Left renal pelvis (tissue), 4 donors: ENCODE measurements at regions not wholly inside any gene's neighbourhood (a gene's known extent, or its start where the extent isn't known, plus 50 kb on each side); places are given as distances from the start of the nearest gene placed in this dataset.

Experiments
- DNase-seq, 4 donors: peaks; one replicate each; pipeline ENCODE4 v3.0.0-alpha.2; 2013; ENCODE audit warnings: low read depth in 4 of 4, low spot score in 3 of 4

DNA sequence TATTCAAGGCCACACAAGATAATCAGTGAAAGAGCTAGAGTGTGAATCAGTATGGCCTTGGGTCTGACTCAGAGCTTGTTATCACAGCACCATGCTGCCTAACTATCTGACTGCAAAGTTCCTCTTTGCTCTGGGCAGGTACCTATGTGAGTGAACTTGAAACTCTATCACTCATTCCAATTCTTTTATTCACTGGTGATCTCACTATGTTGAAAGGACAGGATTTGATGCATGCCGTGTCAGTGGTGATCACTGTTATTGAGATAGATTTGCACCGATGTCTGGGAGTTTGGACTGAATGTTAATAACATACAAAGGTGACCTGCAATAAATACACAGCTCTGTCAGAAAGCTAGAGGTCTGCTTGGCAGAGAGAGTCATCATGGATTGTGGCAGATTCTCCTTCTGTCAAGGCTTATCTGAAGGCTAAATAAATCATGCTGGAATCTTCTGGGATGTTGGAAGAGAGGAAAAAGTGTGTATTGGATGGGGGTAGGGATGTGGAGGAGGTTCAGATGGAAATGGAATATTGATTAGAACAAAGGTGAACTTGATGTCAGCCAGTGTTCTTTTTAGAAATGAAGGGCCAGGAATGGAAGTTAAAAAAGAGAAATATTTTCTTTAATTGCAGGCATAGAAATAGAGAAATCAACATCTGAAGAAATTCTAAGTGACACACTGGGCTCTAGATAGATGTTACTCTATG is 91.8 kb upstream of the TNC start:
- no peak for DNase-seq

DNA sequence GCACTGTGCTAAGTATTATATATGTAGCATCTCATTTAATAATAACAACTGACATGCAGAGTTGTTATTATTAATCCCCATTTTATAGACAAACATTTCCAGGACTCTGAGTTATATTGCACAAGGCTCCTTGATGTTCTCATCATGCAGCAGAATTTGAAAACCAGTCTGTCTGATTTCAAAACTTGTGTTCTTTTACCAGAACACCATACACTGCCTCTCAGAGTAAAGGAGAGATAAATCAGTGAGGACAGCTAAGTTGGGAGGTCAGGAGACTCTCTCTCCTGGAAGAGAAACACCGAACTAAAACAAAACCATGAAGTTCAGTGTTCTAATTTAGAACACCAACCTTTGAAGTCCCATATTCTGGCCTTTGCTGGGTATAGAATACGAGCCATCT is 92.7 kb upstream of the TNC start:
- no peak for DNase-seq

DNA sequence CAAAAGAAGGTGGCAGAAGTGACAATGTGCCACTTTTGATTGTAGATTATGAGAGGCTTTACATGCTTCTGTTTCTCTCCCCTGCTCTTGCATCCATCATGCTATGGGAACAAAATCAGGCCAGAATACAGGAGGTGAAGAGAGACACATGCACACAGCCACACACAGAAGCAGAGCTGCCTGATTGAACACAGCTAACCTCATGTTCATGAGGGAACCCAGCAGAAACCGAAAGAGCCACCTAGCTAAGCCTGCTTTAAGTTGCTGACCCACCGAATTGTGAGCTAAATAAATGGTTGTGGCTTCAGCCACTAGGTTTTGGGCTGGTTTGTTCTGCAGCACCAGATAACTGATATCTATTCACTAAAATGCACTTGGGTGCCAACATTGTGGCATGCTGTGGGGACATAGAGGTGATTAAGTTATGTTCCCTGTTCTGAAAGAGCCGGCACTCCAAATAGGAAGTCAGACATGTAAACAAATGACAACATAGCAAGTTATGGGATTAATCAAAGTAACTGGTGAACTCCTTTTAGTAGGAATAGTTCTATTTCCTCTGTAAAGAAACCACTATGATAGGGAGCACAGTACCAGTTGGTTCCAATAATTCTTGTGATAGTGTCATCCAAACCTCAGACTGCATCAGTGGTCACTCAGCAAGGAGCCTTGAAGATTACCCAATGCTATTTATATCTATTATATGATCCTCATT is 93.6 kb upstream of the TNC start:
- DNase-seq = no peak

DNA sequence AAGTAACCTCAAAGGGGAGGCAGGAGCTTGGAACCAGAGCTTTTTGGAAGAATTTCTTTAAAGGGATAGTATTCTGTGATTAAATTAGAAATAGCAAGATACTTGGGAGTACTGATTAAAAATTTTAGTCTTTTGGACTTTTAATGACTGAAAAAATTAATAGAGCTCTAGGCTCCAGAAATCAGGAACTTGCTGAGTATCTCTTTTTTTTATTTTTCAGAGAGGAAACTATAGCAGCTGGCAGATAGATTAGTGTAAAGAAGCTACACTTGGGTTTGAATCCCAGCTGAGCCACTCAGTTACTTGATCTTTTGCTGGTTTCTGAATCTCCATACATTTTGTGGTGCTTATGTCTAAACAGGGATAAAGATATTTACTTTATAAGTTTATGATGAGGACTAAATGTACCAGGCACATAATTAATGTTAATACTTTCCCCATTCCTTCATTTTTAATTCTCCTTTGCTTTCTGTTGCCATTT is 94.2 kb upstream of the TNC start:
- no peak for DNase-seq

DNA sequence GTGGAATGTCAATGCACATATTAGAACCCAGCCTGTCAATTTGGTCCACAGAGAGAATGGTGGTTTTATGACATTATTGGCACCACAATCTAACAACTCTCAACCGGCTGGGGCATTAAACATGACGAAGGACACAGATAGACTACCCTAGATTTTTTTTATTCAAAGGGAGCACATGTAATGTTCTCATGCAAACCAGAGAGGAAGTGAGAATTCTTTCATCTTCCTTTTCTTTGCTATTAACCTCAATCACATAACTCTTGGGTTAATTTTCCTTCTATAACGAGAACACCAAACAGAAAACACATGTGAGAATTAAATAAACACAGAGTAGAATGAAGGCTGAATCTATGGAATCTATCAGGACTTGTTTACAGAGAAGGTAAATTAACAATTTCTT is 94.9 kb upstream of the TNC start:
- DNase-seq = no peak

DNA sequence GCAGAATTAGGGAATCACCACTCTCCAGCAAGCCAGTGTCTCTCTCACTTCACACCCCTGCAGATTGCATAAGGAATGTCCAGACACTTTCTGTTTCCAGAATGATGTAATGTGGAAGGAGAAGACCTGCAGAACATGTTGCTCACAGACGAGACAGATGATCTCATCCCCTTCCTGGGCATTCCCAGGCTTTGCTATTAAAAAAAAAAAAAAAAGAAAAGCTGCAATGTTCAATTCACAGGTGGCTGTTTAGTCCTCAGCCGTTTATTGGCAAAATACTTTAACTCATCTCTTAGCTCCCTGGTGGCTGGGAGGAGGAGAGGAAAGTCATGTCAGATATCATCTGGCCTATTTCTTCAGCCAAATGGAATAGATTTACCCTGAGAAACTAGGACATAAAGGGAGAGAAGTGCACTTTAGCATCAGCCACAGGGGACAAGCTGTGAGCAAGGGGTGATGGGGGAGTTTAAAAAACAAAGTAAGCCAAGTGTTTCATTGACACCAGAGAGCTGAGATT is 95.9 kb upstream of the TNC start:
- no peak for DNase-seq

DNA sequence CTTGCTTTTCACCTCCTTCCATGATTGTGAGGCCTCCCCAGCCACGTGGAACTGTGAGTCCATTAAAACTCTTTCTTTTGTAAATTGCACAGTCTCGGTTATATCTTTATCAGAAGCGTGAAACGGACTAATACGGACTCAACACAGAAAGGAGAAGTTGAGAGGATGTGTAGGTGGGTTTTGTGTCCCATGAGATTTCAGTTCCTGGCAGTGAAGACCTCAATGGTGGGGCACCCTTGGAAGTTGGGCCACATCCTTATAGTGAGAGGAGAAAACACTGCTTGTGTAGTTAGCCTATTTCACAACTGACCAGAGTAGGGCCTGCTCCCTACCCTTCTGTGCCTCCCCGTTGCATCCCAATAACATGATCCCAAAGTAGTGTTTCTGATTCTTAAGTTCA is 98.9 kb upstream of the TNC start:
- DNase-seq = no peak

DNA sequence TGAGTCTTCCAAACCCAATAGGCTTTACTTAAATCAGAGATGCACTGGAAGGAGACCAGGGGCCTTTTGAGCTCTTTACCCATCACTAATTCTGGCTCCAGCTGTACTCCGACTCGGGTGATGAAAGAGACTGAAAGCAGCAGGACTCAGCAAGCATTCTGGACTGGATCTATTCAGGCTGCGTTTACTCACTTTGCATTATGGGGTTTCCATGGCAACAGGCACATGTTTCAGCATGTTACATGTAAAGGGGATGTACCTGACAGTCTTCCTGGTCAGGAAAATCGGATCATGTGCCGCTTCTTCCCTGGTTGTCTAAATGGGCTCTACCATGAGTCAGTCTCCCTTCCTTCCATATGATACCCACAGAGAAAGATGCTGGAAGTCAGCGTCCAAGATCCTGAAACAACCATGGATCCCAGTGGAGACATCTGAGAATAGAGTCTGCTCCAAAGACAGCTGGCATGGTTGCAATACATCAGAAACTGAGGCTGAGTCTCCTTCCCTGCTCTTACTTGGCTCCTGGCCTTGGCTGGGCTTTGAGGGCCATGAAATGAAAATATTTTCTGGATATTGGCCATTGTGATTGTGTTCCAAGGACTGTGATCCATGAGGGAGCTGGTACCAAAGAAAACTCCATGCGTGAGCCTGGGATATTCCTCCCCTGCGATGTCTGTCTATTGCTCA is 102.5 kb upstream of the TNC start:
- DNase-seq = no peak

DNA sequence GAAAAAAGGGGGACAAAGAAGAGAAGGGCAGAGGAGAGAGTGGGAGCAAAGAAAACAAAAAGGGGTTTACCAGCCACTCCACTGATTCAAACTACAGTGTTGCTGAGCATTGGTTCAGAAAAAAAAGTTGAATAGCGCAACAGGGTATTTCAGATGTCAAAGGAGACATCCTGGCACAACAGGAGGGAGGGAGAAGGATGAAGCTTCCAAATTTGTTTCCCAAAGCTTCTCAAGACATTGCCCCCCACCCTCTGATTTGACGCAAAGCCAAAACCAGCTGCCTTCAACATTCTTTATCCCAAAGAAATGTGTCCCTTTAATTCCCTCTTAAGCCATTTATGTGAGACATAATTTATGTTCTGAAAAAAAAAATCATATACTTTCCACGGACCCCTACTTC is 105.5 kb upstream of the TNC start:
- DNase-seq = no peak

DNA sequence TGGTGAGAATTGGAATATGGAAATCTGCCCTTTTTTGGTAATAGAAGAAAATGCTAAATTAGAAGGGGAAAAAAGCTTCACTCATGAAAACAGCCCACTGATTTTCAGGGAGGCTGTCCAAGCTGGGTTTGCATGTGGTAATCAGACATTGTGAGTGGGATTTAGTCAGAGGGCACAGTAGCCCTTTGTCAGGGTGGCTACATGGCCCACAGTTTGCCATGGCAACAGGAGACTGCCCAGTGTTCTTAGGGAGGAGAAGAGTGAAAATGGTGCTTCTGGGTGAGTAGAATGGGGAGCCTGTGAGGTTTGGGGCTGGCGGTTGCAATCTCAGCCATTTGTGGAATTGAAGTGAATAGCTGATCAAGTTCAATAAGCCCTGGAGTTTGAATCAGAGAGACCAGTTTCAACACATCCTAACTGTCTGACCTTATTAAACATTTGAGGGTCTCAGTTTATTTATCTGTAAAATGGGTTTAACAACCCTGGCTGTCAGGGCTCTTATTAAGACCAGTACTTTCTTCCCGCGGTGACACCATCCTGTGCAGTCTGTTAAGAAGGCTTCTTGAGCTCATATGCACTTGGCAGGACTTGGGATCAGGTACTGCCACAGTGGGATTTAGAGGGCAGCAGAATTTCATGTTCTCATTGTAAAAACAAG is 107.6 kb upstream of the TNC start:
- DNase-seq = no peak

DNA sequence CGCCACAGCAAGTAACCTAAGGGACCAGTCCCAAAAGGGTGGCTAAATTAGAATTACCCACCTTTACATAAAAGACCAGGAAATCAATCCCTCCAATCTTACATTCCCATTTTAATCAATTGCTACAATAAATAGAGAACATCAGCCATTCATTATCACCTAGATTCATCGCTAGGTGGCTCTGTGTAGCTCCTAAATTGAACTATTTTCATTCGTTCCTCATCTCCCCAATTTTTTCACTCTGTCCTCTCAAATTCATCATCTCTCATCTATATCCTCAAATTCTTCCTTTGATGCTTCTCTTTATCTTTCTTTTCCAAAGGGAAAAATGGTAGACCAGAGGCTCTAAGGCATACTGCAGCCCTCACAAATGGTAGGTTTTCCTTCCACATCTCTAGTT is 108.2 kb upstream of the TNC start:
- DNase-seq = no peak

DNA sequence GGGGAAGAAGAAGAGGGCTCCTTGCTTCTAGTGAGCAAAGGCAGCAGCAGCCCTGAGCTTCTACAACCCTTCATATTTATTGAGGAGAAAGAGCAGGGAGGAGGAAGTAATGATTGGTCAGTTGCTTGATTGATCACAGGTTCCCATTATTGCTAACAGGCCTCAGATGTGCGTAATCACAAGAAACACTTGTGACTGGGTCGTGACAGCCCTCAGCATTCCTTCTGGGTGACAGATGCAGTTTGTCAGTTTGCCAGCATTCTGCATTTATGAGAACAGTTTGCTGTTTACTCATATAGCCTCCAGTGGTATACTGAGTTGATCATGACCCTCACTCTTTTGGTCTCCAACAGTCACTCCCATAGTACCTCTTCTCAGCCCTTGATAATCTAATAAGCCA is 111.5 kb upstream of the TNC start:
- no peak for DNase-seq

DNA sequence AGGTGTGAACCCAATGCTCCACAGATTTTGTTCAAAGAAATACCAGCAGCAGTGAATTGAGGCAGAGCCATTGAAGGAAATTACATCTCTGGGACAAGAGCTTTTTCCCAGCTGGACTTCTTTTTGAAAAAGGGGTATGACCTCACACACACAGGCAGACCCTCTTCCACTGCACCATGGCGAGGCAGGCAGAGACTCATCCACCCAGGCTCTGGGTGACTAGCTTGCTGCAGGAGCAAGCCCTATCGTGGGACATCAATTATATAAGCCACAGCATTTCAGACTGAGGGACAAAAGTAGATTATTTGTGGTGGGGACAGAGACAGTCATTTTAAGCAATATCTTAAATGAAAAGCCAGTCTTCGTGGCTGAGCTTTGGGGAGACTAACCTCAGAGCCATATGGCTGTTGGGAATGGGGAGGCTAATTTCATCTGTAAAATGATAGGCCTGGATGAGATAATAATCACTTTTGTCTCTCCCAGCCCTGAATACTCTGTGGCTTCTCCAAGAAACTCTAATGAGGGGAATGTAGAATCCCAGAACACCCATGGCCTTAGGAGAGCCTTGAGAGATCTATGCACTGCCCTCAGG is 113.1 kb upstream of the TNC start:
- DNase-seq = no peak

DNA sequence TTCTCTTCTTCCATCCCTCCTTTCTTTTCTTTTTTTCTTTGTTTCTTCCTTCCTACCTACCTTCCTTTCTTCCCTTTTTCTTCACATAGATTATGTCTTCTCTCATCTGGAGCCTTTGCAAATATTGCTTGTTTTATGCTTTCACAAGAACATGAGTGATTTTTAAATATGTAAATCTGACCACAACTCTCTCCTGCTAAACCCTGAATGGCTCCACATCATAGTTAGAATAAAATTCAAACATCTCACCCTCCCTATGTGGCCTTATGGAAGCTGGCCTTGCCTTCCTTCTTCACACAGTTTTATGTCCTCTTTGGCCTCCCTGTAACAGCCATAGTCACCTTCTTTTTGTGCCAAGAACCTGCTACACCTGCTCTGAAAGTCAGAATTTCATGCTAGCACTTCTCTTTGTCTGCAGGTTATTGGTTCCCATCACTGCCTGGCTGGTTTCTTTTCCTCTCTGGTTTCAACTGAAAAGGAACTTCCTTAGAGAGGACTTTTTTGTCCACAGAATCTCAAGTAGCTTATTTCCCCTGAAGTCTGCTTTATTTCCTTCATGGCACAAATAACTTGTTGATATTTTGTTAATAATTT is 114.3 kb upstream of the TNC start:
- DNase-seq = no peak

DNA sequence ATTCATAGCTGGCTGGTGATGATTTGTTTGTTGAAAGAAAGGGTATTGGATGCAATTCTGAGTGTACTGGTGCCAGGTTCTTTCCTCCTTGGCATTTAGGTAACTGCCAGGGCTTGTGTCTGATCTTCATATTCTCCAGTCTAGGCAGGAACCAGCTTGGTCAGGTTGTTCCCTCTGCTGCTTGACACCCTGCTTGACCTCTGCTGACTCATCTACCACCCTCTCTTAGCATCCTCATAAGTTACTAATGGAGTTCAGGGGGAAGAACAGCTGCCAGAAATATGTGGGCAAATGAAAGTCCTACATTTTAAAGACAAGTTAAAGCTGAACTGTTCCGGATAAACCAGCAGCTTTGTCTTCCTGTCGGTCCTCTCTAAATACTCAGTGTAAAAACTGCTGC is 116.1 kb upstream of the TNC start:
- no peak for DNase-seq

DNA sequence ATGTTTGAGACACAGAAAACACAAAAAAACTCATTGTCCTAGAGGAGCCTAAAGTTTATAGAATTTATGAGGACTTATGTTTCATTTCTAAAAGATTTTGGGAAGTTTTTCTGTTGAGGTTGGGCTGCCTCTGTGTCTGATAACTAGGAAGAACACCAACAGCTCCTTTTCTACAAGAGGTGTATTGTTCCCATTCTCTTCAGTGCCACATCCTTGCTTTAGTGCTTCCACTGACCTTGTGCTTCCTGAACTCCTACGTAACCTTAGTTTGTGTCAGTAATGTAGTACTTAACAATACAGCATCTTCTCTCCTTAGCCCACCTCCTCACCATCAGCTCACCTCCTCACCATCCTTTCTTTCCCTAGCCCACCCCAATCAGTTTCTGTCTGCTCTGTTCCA is 117.3 kb upstream of the TNC start:
- no peak for DNase-seq

DNA sequence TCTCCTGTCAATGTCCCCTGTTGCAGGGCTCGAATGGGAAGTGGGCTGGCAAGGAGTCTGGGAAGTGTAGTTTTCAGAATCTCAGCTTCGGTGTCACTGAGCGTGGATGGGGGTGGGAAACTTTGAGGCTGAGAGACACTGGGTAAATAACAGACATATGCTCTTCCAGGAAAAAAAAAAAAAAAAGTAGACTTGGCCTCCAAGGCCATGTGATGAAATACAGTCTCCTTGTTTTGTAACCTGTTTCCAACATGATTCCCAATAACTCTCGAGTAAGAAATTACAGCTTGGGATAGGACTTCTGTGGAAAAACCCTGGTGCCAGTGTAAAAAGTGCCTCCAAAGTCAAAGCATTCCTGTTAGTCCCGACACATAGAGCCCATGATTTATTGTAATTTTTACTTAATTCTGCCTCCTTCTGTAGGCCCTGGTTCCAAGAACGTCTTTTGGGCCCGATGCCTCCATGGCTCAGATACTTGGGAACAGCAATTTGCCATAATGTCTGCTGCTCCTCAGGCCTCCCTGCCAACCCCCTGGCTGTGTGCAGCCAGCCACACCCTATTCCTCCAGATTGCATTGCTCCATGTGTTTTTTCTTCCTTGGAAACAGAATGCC is 119.5 kb upstream of the TNC start:
- DNase-seq = no peak

DNA sequence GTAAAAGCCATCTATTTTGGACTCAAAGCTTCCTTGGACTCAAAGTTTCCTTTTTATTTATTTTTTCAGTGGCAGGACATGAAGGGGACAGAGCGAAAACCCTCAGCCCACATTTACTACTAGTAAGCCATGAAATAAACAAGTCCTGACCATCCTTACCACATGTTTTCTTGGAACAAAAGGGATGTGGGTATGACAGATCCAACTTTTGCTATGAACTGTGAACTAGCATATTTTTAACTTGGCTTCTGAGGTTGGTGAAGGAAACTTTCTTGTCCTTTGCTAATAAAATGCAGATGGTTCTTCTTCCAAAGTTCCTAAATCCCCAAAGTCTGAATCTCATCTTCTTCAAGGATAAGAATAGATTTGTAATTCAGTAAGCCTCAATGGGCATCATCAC is 122.7 kb upstream of the TNC start:
- DNase-seq = no peak

DNA sequence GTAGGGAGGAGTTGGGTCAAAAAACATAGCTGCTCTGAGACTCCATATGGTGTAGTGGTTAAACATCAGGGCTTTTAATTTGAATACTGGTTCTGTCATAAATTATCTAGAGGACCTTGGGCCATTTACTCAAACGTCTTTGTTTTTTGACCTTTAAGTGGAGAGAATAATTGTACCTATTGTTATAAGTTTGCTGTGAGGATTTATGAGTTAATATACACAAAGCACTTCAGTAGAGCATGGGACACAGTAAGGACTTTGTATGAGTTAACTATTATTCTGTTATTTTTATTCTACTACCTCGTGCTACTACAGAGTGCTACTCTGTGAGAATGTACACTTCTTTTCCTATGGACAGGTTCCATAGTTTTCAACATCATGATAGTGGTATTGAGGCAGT is 123.7 kb upstream of the TNC start:
- DNase-seq = no peak

DNA sequence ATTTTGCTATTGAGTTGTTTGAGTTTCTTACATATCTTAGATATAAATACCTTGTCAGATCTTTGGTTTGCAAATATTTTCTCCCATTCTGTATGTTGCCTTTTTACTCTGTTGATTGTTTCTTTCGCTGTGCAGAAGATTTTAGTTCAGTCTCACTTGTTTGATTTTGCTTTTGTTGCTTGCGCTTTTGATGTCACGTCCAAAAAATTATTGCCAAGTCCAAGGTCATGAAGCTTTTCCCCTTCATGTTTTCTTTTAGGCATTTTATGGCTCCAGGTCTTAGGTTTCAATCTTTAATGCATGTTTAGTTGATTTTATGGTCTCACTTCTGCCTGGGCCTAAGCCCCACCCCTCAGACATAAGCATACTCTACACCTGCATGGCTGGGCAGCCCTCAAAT is 131.5 kb upstream of the TNC start:
- no peak for DNase-seq
